HG02970 (cell line): ENCODE measurements at regions not wholly inside any gene's neighbourhood (a gene's known extent, or its start where the extent isn't known, plus 50 kb on each side); places are given as distances from the start of the nearest gene placed in this dataset.
"Not testable (repeated sequence)": the region's sequence is repeated elsewhere in the genome, so short reads cannot be mapped to it uniquely, and the experiment has no call there.

Source experiments
- ATAC-seq: cut with Tn5 transposase; IDR thresholded peaks from one replicate; pipeline ENCODE4 v1.9.1; 2021; ENCODE audit warnings: mild to moderate bottlenecking, moderate library complexity, moderate number of reproducible peaks; ENCODE audit not compliant: unreplicated experiment, low FRiP score

GRCh38 chr15:21024235-21024987 lies 158.3 kb upstream of the POTEB2 start:
- ATAC-seq = not testable (repeated sequence)

- ATAC-seq = not testable (repeated sequence)
These were observed 152.1 kb upstream of the POTEB2 start for GRCh38 chr15:21018176-21018575.

- ATAC-seq = not testable (repeated sequence)
These were observed 151.2 kb upstream of the POTEB2 start for GRCh38 chr15:21017326-21017725.

- not testable (repeated sequence) for ATAC-seq
These were observed 150.5 kb upstream of the POTEB2 start for GRCh38 chr15:21016589-21016988.

- not testable (repeated sequence) for ATAC-seq
These were observed 149.1 kb upstream of the POTEB2 start for GRCh38 chr15:21015171-21015570.

GRCh38 chr15:21013308-21013707 lies 147.2 kb upstream of the POTEB2 start:
- ATAC-seq = not testable (repeated sequence)

GRCh38 chr15:21009651-21010050 lies 143.5 kb upstream of the POTEB2 start:
- not testable (repeated sequence) for ATAC-seq

GRCh38 chr15:21003459-21003858 lies 137.3 kb upstream of the POTEB2 start:
- ATAC-seq = not testable (repeated sequence)

- not testable (repeated sequence) for ATAC-seq
These were observed 135.8 kb upstream of the POTEB2 start for GRCh38 chr15:21001950-21002349.

- ATAC-seq = not testable (repeated sequence)
These were observed 125.6 kb upstream of the POTEB2 start for GRCh38 chr15:20991691-20992090.

GRCh38 chr15:20991253-20991652 lies 125.1 kb upstream of the POTEB2 start:
- not testable (repeated sequence) for ATAC-seq

- ATAC-seq = not testable (repeated sequence)
These were observed 120.7 kb upstream of the POTEB2 start for GRCh38 chr15:20986775-20987174.

- peak; percentile 74 for ATAC-seq
These were observed 111.9 kb upstream of the POTEB2 start for GRCh38 chr15:20978057-20978456.

GRCh38 chr15:20972762-20973161 lies 106.6 kb upstream of the POTEB2 start:
- not testable (repeated sequence) for ATAC-seq

- ATAC-seq = not testable (repeated sequence)
These were observed 93.2 kb upstream of the POTEB2 start for GRCh38 chr15:20959299-20959698.

- not testable (repeated sequence) for ATAC-seq
These were observed 63.2 kb upstream of the POTEB2 start for GRCh38 chr15:20929322-20929721.
